Embryonic facial prominence (tissue), 1 donor: ENCODE measurements at regions not wholly inside any gene's neighbourhood (a gene's known extent, or its start where the extent isn't known, plus 50 kb on each side); places are given as distances from the start of the nearest gene placed in this dataset.

Experiments used
- DNase-seq: peaks from one replicate; pipeline ENCODE4 v3.0.0-alpha.2; 2016; ENCODE audit errors: extremely low spot score

GRCh38 chr10:2858452-2858851 lies 208.9 kb upstream of the PFKP start:
- no peak for DNase-seq

- DNase-seq: no peak
Measured at GRCh38 chr10:2856598-2856997, 210.8 kb upstream of the PFKP start.

GRCh38 chr10:2852574-2853323 lies 214.6 kb upstream of the PFKP start:
- no peak for DNase-seq

- no peak for DNase-seq
Measured at GRCh38 chr10:2851566-2851965, 215.8 kb upstream of the PFKP start.

- no peak for DNase-seq
Measured at GRCh38 chr10:2850202-2850601, 217.1 kb upstream of the PFKP start.

- no peak for DNase-seq
Measured at GRCh38 chr10:2844925-2845324, 222.4 kb upstream of the PFKP start.

GRCh38 chr10:2839081-2839725 lies 228.1 kb upstream of the PFKP start:
- DNase-seq: no peak

- DNase-seq: no peak
Measured at GRCh38 chr10:2837674-2838073, 229.7 kb upstream of the PFKP start.

GRCh38 chr10:2836921-2837662 lies 230.3 kb upstream of the PFKP start:
- DNase-seq: no peak

- DNase-seq: no peak
Measured at GRCh38 chr10:2834214-2834613, 233.1 kb upstream of the PFKP start.

GRCh38 chr10:2831509-2831908 lies 235.8 kb upstream of the PFKP start:
- DNase-seq: no peak

GRCh38 chr10:2828741-2829140 lies 238.6 kb upstream of the PFKP start:
- DNase-seq: no peak

GRCh38 chr10:2826675-2827074 lies 240.7 kb upstream of the PFKP start:
- no peak for DNase-seq

GRCh38 chr10:2825841-2826240 lies 241.5 kb upstream of the PFKP start:
- no peak for DNase-seq

- DNase-seq: no peak
Measured at GRCh38 chr10:2817940-2818636, 249.3 kb upstream of the PFKP start.

GRCh38 chr10:2813693-2814092 lies 253.7 kb upstream of the PFKP start:
- no peak for DNase-seq

- DNase-seq: no peak
Measured at GRCh38 chr10:2813286-2813685, 254.1 kb upstream of the PFKP start.

GRCh38 chr10:2812631-2813030 lies 254.7 kb upstream of the PFKP start:
- no peak for DNase-seq

GRCh38 chr10:2800178-2800577 lies 267.2 kb upstream of the PFKP start:
- no peak for DNase-seq

- no peak for DNase-seq
Measured at GRCh38 chr10:2798336-2799022, 268.9 kb upstream of the PFKP start.

- DNase-seq: no peak
Measured at GRCh38 chr10:2791774-2792443, 275.4 kb upstream of the PFKP start.
